H1 (cell line): ENCODE measurements at regions not wholly inside any gene's neighbourhood (a gene's known extent, or its start where the extent isn't known, plus 50 kb on each side); places are given as distances from the start of the nearest gene placed in this dataset.

Source experiments
- BACH1 ChIP-seq: IDR thresholded peaks from 2 replicates; pipeline ENCODE4 v1.6.1; 2012; ENCODE audit warnings: low read length, improper control_type of control experiment
- CHD2 ChIP-seq: IDR thresholded peaks from 2 replicates; pipeline ENCODE4 v1.6.1; 2012; ENCODE audit warnings: low read length, improper control_type of control experiment
- CHD7 ChIP-seq: fragments of 300-600 bp; sonication (generic); IDR thresholded peaks from 2 replicates; pipeline ENCODE4 v1.7.1; 2012; ENCODE audit warnings: low read length, moderate library complexity, mild to moderate bottlenecking, inconsistent platforms; ENCODE audit not compliant: insufficient replicate concordance
- GABPA ChIP-seq: IDR thresholded peaks from 2 replicates; pipeline ENCODE4 v1.6.1; 2011; ENCODE audit warnings: mild to moderate bottlenecking, low read length, moderate library complexity, borderline replicate concordance; ENCODE audit not compliant: insufficient read depth
- HDAC6 ChIP-seq: IDR thresholded peaks from one replicate; pipeline ENCODE4 v1.7.1; 2012; ENCODE audit warnings: low read depth, mild to moderate bottlenecking, inconsistent platforms, low read length, moderate library complexity
- JUN ChIP-seq: IDR thresholded peaks from 2 replicates; pipeline ENCODE4 v1.6.1; 2011; ENCODE audit warnings: low read depth, mild to moderate bottlenecking, improper control_type of control experiment, low read length
- RBBP5 ChIP-seq: IDR thresholded peaks from 2 replicates; pipeline ENCODE4 v1.7.1; 2012; ENCODE audit warnings: low read depth, mild to moderate bottlenecking, inconsistent platforms, low read length, moderate library complexity, borderline replicate concordance
- RNF2 ChIP-seq: fragments of 200-900, 300-1000 bp; sonication (generic); IDR thresholded peaks from 2 replicates; pipeline ENCODE4 v1.7.1; 2016; ENCODE audit warnings: borderline replicate concordance, low read depth, mild to moderate bottlenecking, antibody characterized with exemption, low read length; ENCODE audit not compliant: poor library complexity, severe bottlenecking; ENCODE audit errors: missing control alignments
- RXRA ChIP-seq: IDR thresholded peaks from 2 replicates; pipeline ENCODE4 v1.6.1; 2011; ENCODE audit warnings: low read depth, mild to moderate bottlenecking, low read length, moderate library complexity; ENCODE audit not compliant: insufficient read depth
- SAP30 ChIP-seq: fragments of 300-600 bp; sonication (generic); IDR thresholded peaks from 2 replicates; pipeline ENCODE4 v1.7.1; 2012; ENCODE audit warnings: low read length, moderate library complexity, mild to moderate bottlenecking, inconsistent platforms; ENCODE audit not compliant: insufficient read depth, insufficient replicate concordance
- USF2 ChIP-seq: IDR thresholded peaks from 2 replicates; pipeline ENCODE4 v1.6.1; 2011; ENCODE audit warnings: low read length, improper control_type of control experiment

- TF ChIP-seq CHD7 (no peak), BACH1 (no peak), USF2 (no peak), RXRA (no peak), HDAC6 (no peak), RBBP5 (no peak), JUN (no peak), RNF2 (no peak), SAP30 (no peak), GABPA (no peak), CHD2 (no peak)
Measured at GRCh38 chr13:83485101-83485500, 397.2 kb downstream of the SLITRK1 start (continued).
